DND-41 (cell line): ENCODE measurements at regions not wholly inside any gene's neighbourhood (a gene's known extent, or its start where the extent isn't known, plus 50 kb on each side); places are given as distances from the start of the nearest gene placed in this dataset.

ENCODE experiments used
- EZH2 ChIP-seq: IDR thresholded peaks from 3 replicates; pipeline ENCODE4 v1.6.1; 2012; ENCODE audit warnings: borderline replicate concordance, low read depth, mild to moderate bottlenecking, moderate library complexity, low read length, inconsistent platforms; ENCODE audit not compliant: severe bottlenecking
- TF ChIP-seq, protein P1 (sequence below): IDR thresholded peaks from 2 replicates; pipeline ENCODE4 v1.5.1; 2012; ENCODE audit warnings: borderline replicate concordance, low read length, moderate library complexity, mild to moderate bottlenecking; ENCODE audit not compliant: poor library complexity, severe bottlenecking; ENCODE audit errors: extremely low read depth

DNA sequence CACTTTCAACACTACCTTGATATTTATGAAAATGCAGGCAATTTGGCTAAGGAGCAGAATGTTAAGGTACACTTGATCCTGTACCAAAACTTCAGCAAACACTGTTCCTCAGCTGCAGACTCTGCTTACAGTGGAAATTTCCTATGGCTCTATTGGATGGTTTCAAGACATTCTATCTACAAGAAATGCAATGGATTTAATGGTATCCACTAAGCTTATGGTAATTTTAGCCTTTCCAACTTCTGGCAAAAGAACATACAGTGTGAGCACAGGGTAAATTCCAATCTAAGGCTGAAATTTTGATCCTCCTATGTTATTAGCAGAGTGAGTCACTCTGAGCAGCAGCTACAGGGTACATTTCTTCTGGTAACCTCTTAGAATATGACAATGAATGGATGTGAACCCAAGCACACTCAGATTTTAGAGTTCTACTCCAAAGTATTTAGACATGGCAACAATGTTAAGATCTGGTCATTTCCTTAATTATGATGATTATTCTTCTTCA is 361.8 kb upstream of the PIK3C3 start:
- TF ChIP-seq, protein P1, sequence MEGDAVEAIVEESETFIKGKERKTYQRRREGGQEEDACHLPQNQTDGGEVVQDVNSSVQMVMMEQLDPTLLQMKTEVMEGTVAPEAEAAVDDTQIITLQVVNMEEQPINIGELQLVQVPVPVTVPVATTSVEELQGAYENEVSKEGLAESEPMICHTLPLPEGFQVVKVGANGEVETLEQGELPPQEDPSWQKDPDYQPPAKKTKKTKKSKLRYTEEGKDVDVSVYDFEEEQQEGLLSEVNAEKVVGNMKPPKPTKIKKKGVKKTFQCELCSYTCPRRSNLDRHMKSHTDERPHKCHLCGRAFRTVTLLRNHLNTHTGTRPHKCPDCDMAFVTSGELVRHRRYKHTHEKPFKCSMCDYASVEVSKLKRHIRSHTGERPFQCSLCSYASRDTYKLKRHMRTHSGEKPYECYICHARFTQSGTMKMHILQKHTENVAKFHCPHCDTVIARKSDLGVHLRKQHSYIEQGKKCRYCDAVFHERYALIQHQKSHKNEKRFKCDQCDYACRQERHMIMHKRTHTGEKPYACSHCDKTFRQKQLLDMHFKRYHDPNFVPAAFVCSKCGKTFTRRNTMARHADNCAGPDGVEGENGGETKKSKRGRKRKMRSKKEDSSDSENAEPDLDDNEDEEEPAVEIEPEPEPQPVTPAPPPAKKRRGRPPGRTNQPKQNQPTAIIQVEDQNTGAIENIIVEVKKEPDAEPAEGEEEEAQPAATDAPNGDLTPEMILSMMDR: no peak
- TF ChIP-seq EZH2: no peak
